Left ventricle myocardium inferior (tissue), 1 donor: ENCODE measurements at regions not wholly inside any gene's neighbourhood (a gene's known extent, or its start where the extent isn't known, plus 50 kb on each side); places are given as distances from the start of the nearest gene placed in this dataset.

Source experiments
- DNase-seq: peaks from one replicate; pipeline ENCODE4 v3.0.0-alpha.2; 2020
- H3K27ac ChIP-seq: fragments of 200-600 bp; replicated peaks from 2 replicates; pipeline ENCODE4 v1.8.0; 2021
- H3K27me3 ChIP-seq: fragments of 200-600 bp; 2 replicates; pipeline ENCODE4 v1.8.0; 2021; ENCODE audit warnings: low read depth
- H3K36me3 ChIP-seq: fragments of 200-600 bp; 2 replicates; pipeline ENCODE4 v1.8.0; 2021
- H3K4me1 ChIP-seq: fragments of 200-600 bp; 2 replicates; pipeline ENCODE4 v1.8.0; 2021
- H3K4me3 ChIP-seq: fragments of 200-600 bp; 2 replicates; pipeline ENCODE4 v1.8.0; 2021; ENCODE audit warnings: mild to moderate bottlenecking, moderate library complexity
- H3K9me3 ChIP-seq: fragments of 200-600 bp; replicated peaks from 2 replicates; pipeline ENCODE4 v1.8.0; 2021
- intact Hi-C: fragments of 100-400 bp; cut with micrococcal nuclease; formaldehyde crosslinking; loops from one replicate; pipeline ENCODE4 v1.11.0; 2022
- TF ChIP-seq, protein P1 (sequence below): fragments of 200-600 bp; IDR thresholded peaks from 2 replicates; pipeline ENCODE4 v1.8.0; 2021; ENCODE audit warnings: antibody characterized with exemption, mild to moderate bottlenecking, borderline replicate concordance
- donor health status: DM: no; HTN: yes; CAD: no; lungs with severe emphysema.

DNA sequence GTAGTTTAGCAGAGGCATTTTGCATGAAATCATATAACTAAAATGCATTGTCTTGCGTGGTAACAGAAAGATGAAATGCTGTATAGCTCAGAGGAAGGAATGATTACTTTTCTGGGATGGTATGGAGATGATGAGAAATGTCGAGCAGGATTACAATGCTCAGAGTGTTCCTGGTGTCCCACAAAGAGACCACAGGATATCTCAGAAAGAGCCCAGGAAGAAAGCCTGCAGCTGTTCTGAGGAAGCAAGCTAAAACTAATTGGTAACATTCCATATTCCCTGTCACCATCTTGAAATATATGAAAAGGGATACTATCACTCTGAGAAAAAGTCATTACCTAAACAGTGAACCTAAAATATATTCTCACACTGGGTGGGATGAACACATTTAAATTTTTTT lies 233.1 kb downstream of the POU4F1 start:
- Histone ChIP-seq H3K4me1 (no peaks in the 10 kb centered on the region), H3K36me3 (no peaks in the 10 kb centered on the region), H3K4me3 (no peak overlapping the region), H3K27ac (no peak overlapping the region), H3K27me3 (no peaks in the 10 kb centered on the region), H3K9me3 (peaks cover 11% of the 10 kb centered on the region)
- TF ChIP-seq, protein P1, sequence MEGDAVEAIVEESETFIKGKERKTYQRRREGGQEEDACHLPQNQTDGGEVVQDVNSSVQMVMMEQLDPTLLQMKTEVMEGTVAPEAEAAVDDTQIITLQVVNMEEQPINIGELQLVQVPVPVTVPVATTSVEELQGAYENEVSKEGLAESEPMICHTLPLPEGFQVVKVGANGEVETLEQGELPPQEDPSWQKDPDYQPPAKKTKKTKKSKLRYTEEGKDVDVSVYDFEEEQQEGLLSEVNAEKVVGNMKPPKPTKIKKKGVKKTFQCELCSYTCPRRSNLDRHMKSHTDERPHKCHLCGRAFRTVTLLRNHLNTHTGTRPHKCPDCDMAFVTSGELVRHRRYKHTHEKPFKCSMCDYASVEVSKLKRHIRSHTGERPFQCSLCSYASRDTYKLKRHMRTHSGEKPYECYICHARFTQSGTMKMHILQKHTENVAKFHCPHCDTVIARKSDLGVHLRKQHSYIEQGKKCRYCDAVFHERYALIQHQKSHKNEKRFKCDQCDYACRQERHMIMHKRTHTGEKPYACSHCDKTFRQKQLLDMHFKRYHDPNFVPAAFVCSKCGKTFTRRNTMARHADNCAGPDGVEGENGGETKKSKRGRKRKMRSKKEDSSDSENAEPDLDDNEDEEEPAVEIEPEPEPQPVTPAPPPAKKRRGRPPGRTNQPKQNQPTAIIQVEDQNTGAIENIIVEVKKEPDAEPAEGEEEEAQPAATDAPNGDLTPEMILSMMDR: no peak
- intact Hi-C loops: no loop called here
- no peak for DNase-seq

DNA sequence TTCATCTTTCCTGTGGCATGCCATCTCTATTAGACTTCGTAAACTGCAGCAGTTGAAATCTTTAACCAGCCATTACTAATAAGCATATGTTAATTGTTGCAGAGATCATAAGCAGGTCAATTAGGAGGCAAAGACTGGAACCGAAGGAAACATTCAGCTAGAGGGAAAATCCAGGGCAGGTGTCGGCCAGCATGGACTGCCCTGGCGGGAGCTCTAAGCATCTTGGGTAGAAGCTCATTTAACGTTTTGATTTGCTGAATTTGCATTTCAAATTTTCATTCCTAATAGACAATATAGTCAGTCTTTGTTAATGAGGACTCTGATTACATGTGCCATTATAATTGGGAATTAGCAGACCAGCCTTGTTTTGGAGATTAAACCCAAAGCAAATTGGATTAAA lies 238.6 kb downstream of the POU4F1 start:
- DNase-seq: no peak
- TF ChIP-seq, protein P1: no peak
- no peaks in the 10 kb centered on the region for H3K4me1 ChIP-seq
- intact Hi-C loops: no loop called here
- H3K27ac ChIP-seq: no peak overlapping the region
- H3K36me3 ChIP-seq: no peaks in the 10 kb centered on the region
- no peaks in the 10 kb centered on the region for H3K9me3 ChIP-seq
- H3K4me3 ChIP-seq: no peak overlapping the region
- H3K27me3 ChIP-seq: no peaks in the 10 kb centered on the region

DNA sequence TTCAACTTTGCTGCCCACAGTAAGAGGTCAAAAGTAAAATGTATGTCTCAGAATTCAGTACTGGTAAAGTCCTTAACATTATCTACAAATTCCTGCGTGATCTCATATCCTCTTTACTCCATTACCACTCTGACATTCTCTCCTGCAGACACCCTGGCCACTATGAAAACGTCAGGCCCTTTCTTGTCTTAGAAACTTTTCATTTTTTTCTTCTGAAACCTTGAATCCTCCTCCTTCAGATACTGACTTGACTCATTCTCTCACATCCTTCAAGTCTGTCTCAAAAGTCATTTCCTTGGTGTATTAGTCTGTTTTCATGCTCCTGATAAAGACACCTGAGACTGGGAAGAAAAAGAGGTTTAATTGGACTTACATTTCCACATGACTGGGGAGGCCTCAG lies 262.3 kb downstream of the POU4F1 start:
- TF ChIP-seq, protein P1: no peak
- DNase-seq: no peak
- Histone ChIP-seq H3K4me1 (no peaks in the 10 kb centered on the region), H3K9me3 (no peaks in the 10 kb centered on the region), H3K4me3 (no peak overlapping the region), H3K27ac (no peak overlapping the region), H3K36me3 (no peaks in the 10 kb centered on the region), H3K27me3 (no peaks in the 10 kb centered on the region)
- intact Hi-C loops: no loop called here

DNA sequence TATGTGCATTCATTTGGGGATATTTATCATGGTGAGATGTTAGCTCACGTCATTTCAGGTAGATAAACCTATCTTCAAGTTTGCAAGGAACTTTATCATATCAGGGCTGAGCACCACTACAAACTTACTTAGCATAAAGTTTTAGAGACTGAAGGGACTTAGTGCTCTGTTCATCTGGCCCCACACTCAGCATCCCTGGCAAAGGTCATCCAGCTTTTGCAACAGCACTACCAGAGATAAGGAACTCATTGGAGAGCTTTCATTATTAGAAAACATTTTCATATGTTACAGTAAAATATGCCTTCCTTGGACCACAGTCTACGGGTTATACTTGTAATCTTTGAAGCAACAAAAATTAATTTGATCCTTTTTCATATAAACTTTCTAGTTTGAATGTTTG lies 263.4 kb downstream of the POU4F1 start:
- intact Hi-C loops: no loop called here
- TF ChIP-seq, protein P1: no peak
- DNase-seq: peak; percentile 15
- no peaks in the 10 kb centered on the region for H3K4me1 ChIP-seq
- H3K27me3 ChIP-seq: no peaks in the 10 kb centered on the region
- no peaks in the 10 kb centered on the region for H3K36me3 ChIP-seq
- no peaks in the 10 kb centered on the region for H3K9me3 ChIP-seq
- H3K27ac ChIP-seq: no peak overlapping the region
- no peak overlapping the region for H3K4me3 ChIP-seq

DNA sequence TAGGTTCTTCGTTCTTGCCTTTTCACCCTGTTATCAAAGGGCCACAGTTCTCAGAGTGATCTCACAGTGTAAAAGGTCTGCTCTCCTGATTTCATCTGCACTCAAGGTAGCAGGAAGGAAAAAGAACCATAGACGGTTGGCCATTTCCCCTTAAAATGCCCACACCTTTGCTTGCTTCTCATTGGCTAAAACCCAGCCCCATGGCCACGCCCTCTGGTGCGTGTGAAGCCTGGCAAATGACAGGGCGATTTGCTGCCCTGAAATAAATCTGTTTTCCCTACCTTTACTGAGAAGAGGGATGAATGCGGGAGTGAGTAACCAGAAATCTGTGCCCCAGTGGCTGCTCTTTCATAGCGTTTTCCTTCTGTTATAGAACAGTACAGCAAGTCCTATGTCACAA lies 269.3 kb downstream of the POU4F1 start:
- Histone ChIP-seq H3K36me3 (no peaks in the 10 kb centered on the region), H3K9me3 (no peaks in the 10 kb centered on the region), H3K27ac (no peak overlapping the region), H3K4me3 (no peak overlapping the region), H3K4me1 (no peaks in the 10 kb centered on the region), H3K27me3 (no peaks in the 10 kb centered on the region)
- DNase-seq: no peak
- intact Hi-C loops: no loop called here
- TF ChIP-seq, protein P1: no peak

DNA sequence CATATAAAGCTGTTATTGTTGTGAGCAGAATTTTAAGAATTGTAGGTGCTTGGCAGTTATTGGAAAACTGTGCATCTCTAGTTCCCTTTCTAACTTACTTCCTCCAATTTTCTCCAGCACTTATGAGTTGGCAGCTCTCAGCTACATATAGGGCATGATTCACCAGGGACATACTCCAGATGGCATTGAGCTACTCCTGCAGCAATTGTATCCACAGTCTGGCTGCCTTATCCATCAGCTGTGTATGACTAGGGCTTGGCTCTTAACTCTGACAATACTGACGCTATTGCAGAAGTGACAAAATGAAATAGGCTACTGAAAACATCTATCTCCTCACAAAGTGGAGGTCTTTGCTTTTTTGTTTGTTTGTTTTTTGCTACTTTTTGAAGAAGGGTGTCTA lies 276.7 kb downstream of the POU4F1 start:
- TF ChIP-seq, protein P1: no peak
- no peak for DNase-seq
- Histone ChIP-seq H3K9me3 (no peaks in the 10 kb centered on the region), H3K36me3 (no peaks in the 10 kb centered on the region), H3K4me3 (no peak overlapping the region), H3K27me3 (no peaks in the 10 kb centered on the region), H3K27ac (no peak overlapping the region), H3K4me1 (no peaks in the 10 kb centered on the region)
- intact Hi-C loops: no loop called here
